ENCODE measurements at regions not wholly inside any gene's neighbourhood (a gene's known extent, or its start where the extent isn't known, plus 50 kb on each side); places are given as distances from the start of the nearest gene placed in this dataset.

DNA sequence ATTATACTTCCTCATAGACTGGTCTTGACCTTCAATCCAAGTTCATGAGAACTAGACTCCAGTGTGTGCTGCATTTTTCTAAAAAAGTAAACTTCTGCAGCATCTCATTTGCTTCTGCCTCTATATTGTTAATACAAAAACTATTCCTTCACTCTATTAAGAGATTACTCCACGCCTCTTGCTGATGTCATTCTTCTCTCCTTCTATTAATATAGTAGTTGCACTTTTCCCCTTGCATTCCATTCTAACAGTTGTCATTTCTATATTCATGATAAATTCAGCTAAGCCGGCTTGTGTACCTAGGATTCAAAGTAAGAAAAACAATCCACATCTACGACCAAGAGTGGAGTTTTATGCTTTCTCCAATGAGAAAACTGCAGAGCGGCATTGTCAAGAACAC is 480.4 kb upstream of the NOVA1 start:
- TF ChIP-seq EZH2 (IDR thresholded peaks at IDR 0.05; ENCODE audit: borderline replicate concordance, low read depth, low read length, severe bottlenecking) (no peak), CTCF (IDR thresholded peaks at IDR 0.05; ENCODE audit: borderline replicate concordance, extremely low read depth, low read length, poor library complexity, severe bottlenecking) (no peak)
